Fibroblast of skin of left biceps (primary cell): ENCODE measurements at regions not wholly inside any gene's neighbourhood (a gene's known extent, or its start where the extent isn't known, plus 50 kb on each side); places are given as distances from the start of the nearest gene placed in this dataset.
"Not testable (repeated sequence)": the region's sequence is repeated elsewhere in the genome, so short reads cannot be mapped to it uniquely, and the experiment has no call there.

Source experiments
- DNase-seq, 2 experiments: peaks; one replicate each; pipeline ENCODE4 v3.0.0-alpha.2; 2013; ENCODE audit warnings: low read depth in 2 of 2

DNA sequence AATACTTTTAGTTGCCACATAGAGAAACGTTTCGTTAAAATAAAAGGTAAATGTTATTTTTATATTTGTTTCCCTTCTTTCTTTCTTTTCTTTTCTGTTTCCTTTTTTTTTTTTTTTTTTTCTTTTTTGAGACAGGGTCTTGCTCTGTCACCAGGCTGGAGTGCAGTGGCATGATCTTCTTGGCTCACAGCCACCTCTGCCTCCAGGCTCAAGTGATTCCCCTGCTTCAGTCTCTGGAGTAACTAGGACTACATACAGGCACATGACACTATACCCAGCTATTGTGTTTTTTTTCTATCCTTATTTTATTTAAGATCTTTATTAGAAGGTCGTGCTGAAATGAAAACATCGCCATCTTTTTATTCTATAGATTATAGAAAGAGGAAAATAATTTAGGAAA is 661.8 kb upstream of the MBL2 start:
- no peak for DNase-seq

DNA sequence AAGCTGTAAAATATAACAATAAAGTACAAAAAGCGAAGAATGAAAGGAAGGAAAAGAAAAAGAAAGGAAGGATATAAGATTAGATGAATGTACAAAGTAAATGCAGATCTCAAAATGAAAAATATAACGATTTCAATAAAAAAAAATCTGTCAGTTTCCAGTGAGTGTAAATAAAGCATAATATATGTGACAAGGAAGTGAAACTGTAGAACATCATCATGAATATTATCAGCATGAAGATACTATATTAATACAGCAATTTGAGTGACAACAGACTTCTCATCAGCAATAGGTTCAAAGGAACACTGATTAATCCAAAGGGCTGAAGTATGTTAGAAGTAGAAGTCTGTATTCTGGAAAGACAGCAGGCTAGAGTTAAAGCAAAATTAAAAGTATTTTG is 659.5 kb upstream of the MBL2 start:
- DNase-seq = no peak

DNA sequence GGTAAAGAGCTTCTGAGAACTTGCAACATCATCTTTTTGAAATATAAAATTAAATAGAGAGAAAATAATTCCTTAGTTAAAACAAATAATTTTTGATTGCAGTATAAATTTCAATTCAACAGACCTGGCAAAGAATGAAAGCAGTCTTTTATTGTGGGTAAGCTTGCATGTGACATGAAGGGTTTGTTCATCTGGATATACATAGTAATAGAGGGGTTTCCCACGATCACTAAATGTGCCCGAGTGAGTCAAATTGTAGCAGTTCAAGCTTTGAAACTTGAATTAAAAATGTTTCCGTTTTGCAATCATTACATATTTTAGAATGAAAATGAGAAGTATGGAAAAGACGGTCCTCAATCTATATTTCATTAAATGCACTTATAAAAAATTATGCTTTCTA is 658.4 kb upstream of the MBL2 start:
- DNase-seq = no peak

DNA sequence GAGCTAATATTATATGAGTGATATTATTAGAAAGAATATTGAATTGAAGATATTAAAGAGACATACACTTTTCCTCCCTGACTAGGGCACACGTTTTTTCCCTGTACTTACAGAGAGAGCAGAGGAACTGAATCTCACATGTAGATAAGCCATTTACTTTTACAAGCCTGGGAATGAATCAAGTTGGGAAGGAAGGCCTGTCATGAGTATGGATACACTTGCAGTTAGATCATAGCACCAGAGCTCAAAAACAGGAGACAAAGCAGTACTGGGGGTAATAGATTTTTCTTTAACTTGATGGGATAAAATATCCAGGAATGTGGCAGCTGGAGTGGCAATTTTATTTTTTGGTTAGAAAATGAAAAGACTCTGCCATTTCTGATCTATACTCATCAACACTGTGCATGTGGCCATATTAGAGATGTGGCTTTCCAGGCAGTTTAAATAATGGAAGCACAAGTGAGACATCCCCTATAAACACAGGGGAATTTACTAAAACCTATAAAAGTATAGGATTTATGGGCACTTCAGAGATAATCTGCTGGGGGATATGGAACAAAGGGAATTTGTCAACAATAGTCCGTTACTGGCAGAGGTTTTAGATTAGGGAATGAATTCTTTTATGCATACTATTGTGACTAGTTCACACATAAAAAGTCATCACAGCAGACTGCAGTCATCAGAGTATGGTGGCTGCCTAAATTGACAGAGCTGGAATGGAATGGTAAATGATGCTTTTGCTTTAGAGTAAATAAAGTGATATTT is 657.7 kb upstream of the MBL2 start:
- DNase-seq = no peak

DNA sequence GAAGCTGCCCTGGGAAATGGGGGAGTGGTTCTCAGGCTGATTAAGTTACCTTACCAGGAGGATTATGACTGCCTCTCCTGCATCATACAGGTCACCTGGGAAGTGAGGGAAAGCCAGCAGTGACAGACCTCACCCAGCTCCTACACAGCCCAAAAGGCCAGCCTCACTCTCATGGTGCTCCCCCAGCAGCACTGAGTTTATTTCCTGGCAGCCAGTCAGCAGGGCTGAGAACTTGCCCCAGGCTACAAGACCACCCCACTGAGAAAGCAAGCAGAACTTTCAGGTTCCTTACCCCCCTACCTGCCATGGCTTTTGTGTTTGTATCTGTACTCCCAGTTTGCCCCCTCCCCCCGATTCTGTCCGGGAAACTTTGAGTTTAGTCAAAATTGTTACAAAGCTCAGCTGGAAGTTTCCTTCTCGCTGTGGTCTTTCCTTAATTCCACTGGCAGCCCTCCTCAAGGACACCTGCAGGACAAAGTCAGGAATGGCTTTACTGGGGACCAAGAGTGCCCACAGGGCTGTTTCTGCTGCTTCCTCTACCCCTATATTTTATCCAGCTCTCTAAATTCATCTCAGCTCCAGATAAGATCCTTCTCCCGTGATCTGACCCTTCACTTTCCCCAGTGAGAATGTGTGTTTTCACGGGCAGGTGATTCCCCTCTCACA is 649.8 kb upstream of the MBL2 start:
- DNase-seq = no peak

DNA sequence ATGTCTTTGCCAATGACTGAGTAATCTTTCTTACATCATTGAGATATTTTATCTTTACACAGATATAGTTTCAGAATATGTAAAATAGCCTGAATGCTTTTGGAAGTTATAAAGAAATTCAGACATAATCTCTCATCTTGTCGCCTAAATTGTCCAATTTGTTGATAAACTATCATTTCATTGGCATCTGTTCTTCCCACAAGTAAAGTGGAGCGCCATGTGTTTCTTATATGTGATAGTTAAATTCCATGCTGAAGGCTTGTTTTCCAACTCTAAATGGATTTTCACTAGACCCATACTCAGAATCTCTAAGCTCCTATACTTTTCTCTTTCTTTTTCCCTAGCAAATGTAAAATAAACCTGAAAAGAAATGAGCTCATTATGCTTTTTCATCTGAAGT is 640.1 kb upstream of the MBL2 start:
- DNase-seq = no peak

DNA sequence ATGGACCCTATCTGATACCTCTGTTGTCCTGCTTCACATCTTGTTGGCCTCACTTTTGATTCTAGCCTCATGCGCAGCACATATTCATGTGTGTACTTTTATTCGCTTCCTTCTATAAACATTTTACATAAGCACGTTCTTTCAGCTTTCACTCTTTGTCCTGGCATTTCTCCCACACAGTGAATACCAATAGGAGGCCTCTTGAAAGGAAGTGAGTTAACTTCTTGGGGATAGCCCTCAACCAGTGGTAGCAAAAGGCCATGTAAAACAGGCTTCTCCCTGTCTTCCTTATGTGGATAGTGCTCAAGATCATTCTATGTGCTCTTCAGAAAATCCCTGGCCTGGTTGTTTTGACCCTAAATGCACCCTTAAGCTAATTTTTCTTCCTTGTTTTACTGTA is 633.9 kb upstream of the MBL2 start:
- no peak for DNase-seq

DNA sequence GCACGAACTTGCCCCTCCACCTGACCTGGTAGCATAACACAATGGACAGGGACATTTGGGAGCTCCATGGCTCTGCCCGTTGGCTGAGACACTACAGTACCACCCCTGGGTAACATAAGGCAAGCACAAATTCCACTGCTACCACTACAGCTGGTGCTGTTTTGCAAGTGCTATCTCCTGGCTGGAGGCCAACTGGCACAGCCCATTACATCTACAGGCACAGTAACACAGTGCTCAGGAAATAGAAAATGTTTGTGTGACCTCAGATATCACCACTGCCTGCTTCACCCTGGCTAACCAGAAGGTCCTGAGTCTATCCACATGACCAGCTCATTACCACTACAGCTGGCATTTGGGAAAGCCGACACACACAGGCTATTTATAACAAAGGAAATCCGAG is 631.1 kb upstream of the MBL2 start:
- DNase-seq = no peak

DNA sequence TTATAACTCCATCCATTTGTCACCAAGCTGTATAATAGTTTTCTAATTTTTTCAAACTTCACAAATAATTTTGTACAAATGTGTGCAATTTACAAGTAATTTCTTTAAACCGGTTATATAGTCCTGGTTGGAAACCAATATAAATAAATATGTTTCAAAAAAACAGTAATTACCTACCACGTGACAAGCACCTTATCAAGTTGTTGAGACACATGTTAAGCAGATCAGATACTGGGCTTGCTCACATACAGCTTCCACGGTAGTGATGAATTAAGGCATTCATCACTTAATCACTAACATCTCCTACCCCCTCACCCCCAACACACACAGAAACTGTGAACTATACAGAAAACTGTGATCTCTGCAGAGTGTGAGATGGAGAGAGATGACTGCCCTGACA is 630.0 kb upstream of the MBL2 start:
- no peak for DNase-seq

DNA sequence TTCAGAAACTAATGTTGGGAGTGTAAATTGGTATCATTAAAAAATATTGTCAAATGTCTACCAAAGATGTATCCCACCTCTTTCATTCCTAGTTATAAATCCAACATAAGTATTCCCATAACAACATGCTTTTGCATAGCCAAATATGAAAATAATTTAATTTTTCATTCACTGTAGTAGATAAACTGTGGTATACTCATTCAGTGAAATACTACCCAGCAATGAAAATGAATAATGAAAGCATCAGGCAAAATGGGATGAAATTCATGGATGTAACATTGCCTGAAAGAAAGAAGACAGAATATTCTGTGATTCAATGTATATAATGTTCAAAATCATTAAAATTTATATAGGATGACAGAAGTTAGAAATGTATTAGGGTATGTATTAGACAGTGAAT is 629.0 kb upstream of the MBL2 start:
- no peak for DNase-seq

DNA sequence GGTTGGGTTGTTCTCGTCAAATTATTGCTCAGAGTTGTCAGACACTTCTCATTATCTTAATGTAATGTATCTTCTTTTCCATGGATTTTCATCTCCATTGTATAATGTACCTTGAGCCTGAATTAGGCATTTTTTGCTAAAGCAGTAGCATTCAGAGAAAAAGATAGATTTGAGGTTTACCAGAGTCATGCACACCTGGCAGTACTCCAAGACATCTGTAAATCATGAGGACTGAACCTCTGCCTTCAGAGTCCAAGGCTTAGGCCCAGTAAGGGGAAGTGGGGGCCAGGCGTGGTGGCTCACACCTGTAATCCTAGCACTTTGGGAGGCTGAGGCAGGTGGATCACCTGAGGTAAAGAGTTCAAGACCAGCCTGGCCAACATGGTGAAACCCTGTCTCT is 624.3 kb upstream of the MBL2 start:
- DNase-seq = no peak

DNA sequence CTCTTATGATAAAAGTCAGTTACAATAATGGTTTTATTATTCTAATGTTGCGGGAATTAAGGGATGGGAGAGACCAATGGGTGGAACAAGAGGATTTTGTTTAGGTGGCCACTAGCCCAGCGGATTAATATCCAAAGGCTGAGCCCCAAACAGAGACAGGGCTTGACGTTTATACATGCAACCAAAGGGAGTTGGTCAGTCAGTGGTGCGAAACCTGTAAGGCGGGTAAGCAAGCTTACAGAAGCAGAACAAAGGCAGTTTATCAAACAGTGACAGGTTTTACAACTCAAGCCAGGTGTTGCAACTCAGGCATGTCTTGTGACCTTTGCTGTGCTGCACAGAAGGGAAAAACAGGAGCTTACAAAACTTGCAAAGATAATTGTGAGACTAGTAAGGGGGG is 622.9 kb upstream of the MBL2 start:
- no peak for DNase-seq

DNA sequence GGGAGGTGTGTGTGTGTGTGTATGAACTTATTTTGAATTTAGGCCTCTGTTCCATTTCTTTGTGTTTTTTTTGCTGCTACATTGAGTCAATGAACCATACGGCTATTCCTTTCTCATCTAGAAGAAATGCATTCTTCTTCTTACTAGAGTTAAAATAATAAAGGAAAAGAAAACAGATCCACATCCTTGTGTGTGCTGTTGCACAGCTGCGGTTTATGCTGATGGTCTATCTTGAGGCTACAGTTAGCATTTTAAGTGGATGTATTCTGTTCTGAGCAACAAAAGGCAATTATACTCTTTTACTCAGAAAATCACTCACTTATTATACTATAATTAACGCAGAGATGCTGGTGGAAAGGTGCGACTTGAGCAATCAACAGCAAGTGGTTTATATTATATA is 615.0 kb upstream of the MBL2 start:
- DNase-seq = no peak

DNA sequence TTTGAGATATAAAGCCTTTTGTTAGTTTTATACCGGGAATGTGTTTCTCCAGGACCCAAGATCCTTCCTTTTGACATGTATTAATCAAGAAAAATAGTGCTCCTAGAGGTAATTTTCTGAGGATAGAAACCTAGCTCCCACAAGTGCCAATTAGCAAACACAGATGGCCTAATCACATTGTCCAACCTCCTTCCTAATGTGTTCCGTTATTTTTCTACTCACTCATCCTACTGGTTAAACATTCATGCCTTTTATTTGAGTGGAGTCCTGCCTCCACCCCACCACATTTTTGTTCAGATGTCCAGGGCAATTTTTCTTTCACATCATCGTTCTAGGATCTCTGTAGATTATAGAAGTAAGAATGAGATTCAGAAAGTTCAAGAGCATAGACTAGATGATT is 610.0 kb upstream of the MBL2 start:
- DNase-seq = no peak

DNA sequence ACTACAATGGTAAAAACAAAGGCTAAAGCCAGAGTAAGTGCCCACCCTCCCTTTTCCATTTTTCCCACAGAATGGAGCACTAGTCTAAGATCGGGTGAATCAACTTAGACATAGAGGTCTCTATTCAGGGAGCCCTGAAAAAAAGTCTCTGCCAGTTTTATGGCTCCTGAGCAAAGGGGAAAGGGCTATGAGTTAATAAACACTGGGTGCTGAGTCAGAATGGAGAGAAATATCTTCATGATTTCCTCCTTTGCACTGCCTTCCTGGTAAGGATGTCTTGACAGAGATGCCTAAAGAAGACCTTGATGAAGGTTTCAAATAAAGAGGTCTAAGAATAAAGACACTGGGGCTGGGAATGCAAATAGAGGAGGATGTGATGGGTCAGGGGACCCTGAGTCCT is 607.4 kb upstream of the MBL2 start:
- no peak for DNase-seq

DNA sequence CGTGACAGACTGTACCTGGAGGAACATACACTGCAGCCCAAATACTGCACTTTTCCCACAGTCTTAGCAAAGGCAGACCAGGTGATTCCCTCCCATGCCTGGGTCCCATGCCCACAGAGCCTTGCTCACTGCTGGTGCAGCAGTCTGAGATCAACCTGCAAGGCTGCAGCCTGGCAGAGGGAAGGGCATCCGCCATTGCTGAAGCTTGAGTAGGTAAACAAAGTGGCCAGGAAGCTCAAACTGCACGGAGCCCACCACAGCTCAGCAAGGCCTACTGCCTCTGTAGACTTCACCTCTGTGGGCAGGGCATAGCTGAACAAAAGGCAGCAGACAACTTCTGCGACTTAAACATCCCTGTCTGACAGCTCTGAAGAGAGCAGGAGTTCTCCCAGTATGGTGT is 597.8 kb upstream of the MBL2 start:
- DNase-seq = no peak

DNA sequence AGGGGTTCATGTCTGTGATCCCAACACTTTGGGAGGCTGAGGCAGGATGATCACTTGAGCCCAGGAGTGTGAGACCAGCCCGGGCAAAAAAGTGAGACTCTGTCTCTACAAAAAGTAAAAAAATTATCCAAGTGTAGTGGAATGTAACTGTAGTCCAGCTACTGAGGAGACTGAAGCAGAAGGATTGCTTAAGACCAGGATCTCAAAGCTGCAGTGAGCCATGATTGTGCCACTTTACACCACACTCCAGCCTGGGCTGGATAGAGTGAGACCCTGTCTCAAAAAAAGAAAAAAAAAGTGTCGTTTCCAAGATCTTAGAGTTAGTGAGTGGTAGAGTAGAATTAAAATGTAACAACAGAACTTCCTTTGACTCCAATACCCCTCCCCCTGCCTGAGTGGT is 589.4 kb upstream of the MBL2 start:
- no peak for DNase-seq

DNA sequence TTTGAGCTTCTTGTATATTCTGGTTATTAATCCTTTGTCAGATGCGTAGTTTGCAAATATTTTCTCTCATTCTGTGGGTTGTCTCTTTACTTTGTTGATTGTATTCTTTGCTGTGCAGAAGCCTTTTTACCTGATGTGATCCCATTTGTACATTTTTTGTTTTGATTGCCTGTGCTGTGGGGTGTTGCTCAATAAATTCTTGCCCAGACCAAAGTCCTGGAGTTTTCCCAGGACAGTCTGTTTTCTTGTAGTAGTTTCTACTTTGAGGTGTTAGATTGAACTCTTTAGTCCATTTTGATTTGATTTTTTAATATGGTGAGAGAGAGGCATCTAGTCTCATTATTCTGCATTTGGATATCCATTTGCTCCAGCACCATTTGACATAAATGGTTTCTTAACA is 588.7 kb upstream of the MBL2 start:
- DNase-seq = no peak

DNA sequence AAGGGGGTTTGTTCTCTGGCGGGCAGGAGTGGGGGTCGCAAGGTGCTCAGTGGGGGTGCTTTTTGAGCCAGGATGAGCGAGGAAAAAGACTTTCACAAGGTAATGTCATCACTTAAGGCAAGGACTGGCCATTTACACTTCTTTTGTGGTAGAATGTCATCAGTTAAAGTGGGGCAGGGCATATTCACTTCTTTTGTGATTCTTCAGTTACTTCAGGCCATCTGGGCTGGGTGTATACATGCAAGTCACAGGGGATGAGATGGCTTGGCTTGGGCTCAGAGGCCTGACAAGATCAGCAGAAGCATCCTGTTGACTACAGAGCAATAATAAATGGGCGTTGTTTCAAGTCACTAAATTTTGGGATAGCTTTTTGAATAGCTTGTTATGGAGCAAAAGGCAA is 586.4 kb upstream of the MBL2 start:
- not testable (repeated sequence) for DNase-seq

DNA sequence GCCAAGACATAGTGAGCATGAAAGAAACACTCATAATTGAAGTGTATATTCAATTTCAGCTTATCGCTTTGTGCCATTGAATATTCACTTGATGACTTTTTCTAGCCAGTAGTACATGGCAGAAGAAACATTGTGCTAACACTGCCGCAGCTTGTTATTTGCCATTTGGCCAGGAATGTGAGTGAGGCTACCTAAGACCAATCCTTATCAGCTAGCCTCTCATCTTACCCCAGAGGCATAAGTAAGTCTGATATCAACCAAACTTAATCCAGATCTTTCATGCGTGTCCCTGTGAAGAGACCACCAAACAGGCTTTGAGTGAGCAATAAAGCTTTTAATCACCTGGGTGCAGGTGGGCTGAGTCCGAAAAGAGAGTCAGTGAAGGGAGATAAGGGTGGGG is 586.0 kb upstream of the MBL2 start:
- no peak for DNase-seq

DNA sequence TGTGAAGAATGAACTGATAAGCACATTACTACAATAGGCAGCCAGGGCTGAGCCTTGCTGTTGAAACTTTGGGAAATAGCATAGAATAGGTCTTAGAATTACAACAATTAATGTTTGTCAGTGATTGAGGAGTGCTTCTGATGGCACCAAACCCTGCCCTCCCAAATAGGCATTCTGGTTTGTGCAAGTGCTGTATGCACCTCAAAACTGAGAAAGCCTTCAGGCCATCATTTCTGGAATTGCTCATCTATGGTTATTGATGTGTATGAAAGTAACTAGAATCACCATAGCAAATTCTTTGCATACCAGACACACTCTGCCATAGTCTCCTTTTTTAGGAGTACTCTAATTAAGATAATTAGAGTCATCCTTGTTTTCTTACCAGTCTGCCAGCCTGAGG is 585.0 kb upstream of the MBL2 start:
- no peak for DNase-seq

DNA sequence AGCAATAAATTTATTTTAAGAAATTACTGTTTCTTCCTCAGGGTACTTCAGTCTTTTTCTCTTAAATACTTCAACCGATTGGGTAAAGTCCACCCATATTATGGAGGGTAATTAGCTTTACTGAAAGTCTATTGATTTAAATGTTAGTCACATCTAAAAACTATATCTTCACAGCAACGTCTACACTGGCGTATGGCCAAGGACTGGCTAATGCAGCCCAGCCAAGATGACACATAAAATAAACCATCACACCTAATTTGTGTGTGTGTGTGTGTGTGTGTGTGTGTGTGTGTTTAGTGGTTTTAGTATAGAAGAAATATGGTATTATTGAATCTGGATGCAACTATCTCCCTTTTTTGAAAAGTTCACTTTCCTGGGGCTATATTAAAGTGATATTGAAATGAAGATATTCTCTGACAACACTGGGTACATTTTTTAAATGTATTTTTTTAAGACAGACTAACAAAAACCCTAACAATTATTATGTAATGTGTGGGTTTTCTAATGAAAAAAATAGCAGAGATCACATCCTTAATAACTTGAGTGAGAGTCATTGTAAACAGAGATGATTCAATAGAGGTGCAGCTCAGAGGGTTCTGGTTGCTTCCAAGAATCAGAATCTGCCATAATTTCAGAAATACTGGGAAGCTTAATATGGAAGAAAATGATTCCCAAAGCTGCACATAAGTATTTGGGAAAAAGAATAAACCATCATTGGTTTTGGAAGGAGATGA is 584.2 kb upstream of the MBL2 start:
- no peak for DNase-seq

DNA sequence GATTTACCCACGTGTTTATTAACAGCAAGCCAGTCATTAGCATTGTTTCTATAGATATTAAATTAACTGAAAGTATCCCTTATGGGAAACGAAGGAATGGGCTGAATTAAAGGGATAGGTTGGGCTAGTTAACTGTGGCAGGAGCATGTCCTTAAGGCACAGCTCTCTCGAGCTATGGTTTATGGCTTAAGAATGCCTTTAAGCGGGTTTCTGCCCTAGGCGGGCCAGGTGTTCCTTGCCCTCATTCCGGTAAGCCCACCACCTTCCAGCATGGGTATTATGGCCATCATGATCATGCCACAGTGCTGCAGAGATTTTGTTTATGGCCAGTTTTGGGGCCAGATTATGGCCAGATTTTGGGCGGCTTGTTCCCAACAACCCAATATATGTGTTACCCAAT is 569.9 kb upstream of the MBL2 start:
- not testable (repeated sequence) for DNase-seq
